AG04449 (cell line): ENCODE measurements at regions not wholly inside any gene's neighbourhood (a gene's known extent, or its start where the extent isn't known, plus 50 kb on each side); places are given as distances from the start of the nearest gene placed in this dataset.

ENCODE experiments used
- CTCF ChIA-PET: fragments of 350-600 bp; formaldehyde crosslinking; extraction: SDS; loops from one replicate; lab custom pipeline; 2021; ENCODE audit warnings: antibody characterized with exemption; lab: Yijun Ruan, JAX
- POLR2A ChIA-PET: fragments of 400-600, 350-600 bp; formaldehyde crosslinking; extraction: SDS; loops from one replicate; lab custom pipeline; 2020; ENCODE audit warnings: antibody characterized with exemption, inconsistent platforms; lab: Yijun Ruan, JAX
- DNase-seq: peaks from one replicate; pipeline ENCODE4 v3.0.0-alpha.2; 2010; ENCODE audit warnings: low read depth, low spot score
- H3K4me3 ChIP-seq: 2 replicates; pipeline ENCODE4 v1.5.1; 2011; ENCODE audit warnings: low read depth, mild to moderate bottlenecking, control low read depth, low read length
- TF ChIP-seq, protein P1 (sequence below): IDR thresholded peaks from one replicate; pipeline ENCODE4 v1.5.1; 2011; ENCODE audit warnings: mild to moderate bottlenecking, moderate library complexity, low read length, control low read depth, inconsistent platforms; ENCODE audit not compliant: insufficient read depth; ENCODE audit errors: missing control alignments

DNA sequence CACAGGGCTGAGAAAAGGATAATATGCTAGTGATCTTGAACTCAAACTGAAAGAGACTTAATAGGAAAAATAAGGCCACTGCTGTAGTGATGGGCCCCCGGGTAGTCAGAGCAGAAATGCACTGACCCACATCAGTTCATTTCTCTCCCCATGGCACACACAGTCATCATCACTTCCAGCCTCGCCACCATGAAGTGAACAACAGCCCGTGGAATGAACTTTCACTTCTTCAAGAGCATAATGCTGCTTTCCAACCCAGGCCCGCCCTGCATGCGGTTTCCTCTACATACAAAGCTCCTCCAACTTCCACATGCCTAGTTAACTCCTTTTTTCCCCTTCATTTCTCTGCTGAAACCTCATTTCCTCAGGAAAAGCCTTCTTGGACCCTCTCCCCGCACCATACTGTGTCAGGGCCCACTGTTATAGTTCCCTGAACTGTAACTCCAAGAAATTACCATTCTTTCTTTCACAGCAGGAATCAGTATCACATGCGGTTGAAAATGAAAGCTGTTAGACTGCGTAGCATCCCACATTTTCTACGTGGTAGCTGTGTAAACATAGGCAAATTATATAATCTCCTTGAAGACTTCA lies 65.8 kb upstream of the SMIM36 start:
- peak overlapping the region; percentile 50 for H3K4me3 ChIP-seq
- POLR2A ChIA-PET: interaction anchor here (0.6 to 1.1 kb wide), 3 partner anchors 9 to 21 kb away, joined by 3 read pairs; no protein-coding TSS in a partner anchor
- CTCF ChIA-PET: interaction anchor here (1.4 to 2.5 kb wide), 3 partner anchors 24 to 141 kb away, joined by 4 to 17 read pairs (median 7); no protein-coding TSS in a partner anchor
- TF ChIP-seq, protein P1, sequence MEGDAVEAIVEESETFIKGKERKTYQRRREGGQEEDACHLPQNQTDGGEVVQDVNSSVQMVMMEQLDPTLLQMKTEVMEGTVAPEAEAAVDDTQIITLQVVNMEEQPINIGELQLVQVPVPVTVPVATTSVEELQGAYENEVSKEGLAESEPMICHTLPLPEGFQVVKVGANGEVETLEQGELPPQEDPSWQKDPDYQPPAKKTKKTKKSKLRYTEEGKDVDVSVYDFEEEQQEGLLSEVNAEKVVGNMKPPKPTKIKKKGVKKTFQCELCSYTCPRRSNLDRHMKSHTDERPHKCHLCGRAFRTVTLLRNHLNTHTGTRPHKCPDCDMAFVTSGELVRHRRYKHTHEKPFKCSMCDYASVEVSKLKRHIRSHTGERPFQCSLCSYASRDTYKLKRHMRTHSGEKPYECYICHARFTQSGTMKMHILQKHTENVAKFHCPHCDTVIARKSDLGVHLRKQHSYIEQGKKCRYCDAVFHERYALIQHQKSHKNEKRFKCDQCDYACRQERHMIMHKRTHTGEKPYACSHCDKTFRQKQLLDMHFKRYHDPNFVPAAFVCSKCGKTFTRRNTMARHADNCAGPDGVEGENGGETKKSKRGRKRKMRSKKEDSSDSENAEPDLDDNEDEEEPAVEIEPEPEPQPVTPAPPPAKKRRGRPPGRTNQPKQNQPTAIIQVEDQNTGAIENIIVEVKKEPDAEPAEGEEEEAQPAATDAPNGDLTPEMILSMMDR: no peak
- DNase-seq: no peak

DNA sequence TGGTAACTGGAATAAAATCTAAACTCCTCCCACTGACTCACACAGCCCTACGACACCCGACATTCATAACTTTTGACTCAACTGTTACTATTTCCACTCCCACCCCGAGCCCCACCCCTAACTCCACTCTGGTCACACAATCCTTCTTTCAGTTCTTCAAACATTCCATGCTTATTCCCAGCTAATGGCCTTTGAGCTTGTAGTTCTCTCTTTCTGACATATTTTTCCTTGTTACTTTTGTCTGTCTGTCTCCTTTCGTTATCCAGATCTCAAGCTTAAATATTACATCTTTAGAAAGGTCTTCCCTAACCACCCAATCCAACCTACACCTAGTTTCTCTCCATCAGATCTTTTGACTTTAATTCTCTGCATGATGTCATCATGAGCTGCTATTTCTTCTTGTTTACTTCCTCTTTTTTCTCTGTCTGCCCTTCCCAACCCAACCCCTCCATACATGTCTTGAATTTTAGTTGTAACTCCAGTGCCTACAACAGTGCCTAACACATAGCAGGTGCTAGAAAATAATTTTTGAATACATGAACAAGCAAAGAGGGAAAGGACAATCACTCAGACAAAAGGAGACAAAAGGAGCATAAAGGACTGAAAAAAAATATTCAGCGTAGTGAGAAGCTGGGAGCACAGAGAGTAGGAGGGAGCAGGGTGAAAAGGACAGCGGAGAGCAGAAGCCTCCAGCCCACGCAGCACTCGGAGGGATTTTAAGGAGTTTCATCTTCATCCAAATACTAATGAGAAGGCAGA lies 65.2 kb upstream of the SMIM36 start:
- DNase-seq: no peak
- ChIA-PET POLR2A (interaction anchor here (0.5 to 1.1 kb wide), 3 partner anchors 9 to 867 kb away, joined by 3 read pairs; no protein-coding TSS in a partner anchor), CTCF (interaction anchor here (0.8 to 2.5 kb wide), 4 partner anchors 14 to 142 kb away, joined by 3 to 17 read pairs (median 6); no protein-coding TSS in a partner anchor)
- TF ChIP-seq, protein P1: no peak
- H3K4me3 ChIP-seq: peak overlapping the region; percentile 50

DNA sequence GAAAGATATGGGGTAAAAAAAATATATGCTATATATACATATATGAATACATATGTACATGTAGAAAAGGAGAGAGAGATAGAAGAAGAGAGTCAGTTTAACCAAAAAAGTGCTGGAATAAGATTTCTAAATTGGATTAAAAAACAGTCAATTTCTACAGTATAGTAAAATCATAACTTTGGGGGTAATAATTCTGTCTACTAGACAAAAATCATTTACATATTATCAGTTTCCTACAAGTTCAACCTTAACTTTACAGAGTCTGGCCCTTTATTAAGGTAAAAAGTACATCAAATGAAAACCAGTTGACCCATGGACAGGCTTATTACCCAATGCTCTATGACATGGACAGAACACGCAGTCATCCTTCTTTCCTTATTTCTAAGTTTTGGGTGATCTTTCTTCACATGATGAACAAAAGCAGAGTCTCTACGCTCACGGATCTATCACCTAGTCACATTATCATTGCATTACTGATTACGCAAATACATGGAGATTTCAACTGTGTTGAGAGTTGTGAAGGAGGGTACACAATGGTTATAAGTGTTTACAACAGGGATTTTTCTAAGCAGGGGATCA lies 63.9 kb upstream of the SMIM36 start:
- no peak for DNase-seq
- ChIA-PET POLR2A (no interaction called here), CTCF (no interaction called here)
- TF ChIP-seq, protein P1: no peak
- H3K4me3 ChIP-seq: no peak overlapping the region

DNA sequence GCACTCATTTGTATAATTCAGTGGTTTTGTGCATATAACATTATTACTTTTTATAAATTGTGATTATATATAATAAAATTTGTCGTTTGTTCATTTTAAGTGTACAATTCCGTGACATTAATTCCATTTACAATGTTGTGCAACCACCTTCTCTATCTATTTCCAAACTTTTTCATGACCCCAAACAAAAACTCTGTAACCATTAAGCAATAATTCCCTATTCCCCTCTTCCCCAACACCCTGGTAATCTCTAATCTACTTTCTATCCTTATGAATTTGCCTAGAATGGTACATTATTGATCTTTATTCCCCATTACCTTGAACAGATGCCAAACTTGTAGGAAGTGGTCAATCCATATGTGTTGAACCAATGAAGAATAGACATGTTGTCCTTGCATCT lies 61.3 kb upstream of the SMIM36 start:
- ChIA-PET CTCF (interaction anchor here (2.1 kb wide), 1 partner anchor 29 kb away, joined by 7 read pairs; no protein-coding TSS in a partner anchor), POLR2A (no interaction called here)
- DNase-seq: no peak
- no peak overlapping the region for H3K4me3 ChIP-seq
- TF ChIP-seq, protein P1: no peak

DNA sequence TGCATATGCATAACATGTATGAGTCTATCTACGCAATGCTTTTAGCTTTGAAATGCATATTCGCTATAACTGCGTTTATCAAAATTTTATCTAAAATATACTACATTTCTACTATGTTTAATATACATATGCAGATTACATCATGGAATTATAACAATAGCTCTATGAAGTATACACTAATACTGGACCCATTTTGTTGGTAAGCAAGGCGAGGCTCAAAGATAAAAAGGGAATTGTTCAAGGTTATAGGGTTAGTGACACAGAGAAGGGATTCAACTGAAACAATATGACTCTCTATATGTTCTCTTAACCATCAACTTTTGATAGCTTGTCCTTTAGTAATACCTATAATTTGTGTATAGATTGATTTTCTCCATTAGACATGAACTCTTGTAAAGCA lies 60.9 kb upstream of the SMIM36 start:
- no peak overlapping the region for H3K4me3 ChIP-seq
- TF ChIP-seq, protein P1: no peak
- CTCF ChIA-PET: interaction anchor here (1.1 to 2.1 kb wide), 2 partner anchors 29 to 45 kb away, joined by 3 to 7 read pairs; no protein-coding TSS in a partner anchor
- DNase-seq: no peak
- POLR2A ChIA-PET: no interaction called here
